Keratinocyte (primary cell): ENCODE measurements at regions not wholly inside any gene's neighbourhood (a gene's known extent, or its start where the extent isn't known, plus 50 kb on each side); places are given as distances from the start of the nearest gene placed in this dataset.

Source experiments
- EZH2 ChIP-seq: IDR thresholded peaks from one replicate; pipeline ENCODE4 v1.6.1; 2012; ENCODE audit warnings: inconsistent platforms, mild to moderate bottlenecking, low read length, moderate library complexity
- TF ChIP-seq, protein P1 (sequence below), 3 experiments: IDR thresholded peaks in 1 of 3; conservative IDR thresholded peaks in 1 of 3; optimal IDR thresholded peaks in 1 of 3; 2 replicates in 2 of 3; 3 replicates in 1 of 3; pipeline versions ENCODE3 to v1.5.1; 2011; ENCODE audit warnings: low read length in 3 of 3, mild to moderate bottlenecking in 3 of 3, moderate library complexity in 2 of 3, control low read depth in 1 of 3, inconsistent platforms in 1 of 3; ENCODE audit not compliant: insufficient read depth in 2 of 3; ENCODE audit errors: extremely low read depth in 1 of 3

- TF ChIP-seq, protein P1, sequence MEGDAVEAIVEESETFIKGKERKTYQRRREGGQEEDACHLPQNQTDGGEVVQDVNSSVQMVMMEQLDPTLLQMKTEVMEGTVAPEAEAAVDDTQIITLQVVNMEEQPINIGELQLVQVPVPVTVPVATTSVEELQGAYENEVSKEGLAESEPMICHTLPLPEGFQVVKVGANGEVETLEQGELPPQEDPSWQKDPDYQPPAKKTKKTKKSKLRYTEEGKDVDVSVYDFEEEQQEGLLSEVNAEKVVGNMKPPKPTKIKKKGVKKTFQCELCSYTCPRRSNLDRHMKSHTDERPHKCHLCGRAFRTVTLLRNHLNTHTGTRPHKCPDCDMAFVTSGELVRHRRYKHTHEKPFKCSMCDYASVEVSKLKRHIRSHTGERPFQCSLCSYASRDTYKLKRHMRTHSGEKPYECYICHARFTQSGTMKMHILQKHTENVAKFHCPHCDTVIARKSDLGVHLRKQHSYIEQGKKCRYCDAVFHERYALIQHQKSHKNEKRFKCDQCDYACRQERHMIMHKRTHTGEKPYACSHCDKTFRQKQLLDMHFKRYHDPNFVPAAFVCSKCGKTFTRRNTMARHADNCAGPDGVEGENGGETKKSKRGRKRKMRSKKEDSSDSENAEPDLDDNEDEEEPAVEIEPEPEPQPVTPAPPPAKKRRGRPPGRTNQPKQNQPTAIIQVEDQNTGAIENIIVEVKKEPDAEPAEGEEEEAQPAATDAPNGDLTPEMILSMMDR (optimal IDR thresholded peaks at IDR 0.05 in 1 of 3, IDR thresholded peaks at IDR 0.05 in 1 of 3, conservative IDR thresholded peaks at IDR 0.05 in 1 of 3; ENCODE audit: extremely low read depth in 1 of 3, insufficient read depth in 2 of 3, low read length in 3 of 3): no peak
- no peak for TF ChIP-seq EZH2
These were observed 1072.8 kb downstream of the UQCRFS1 start for GRCh38 chr19:28140201-28140600.
